BE2C (cell line): ENCODE measurements at regions not wholly inside any gene's neighbourhood (a gene's known extent, or its start where the extent isn't known, plus 50 kb on each side); places are given as distances from the start of the nearest gene placed in this dataset.

Experiments
- DNase-seq: peaks from one replicate; pipeline ENCODE4 v3.0.0-alpha.2; 2020
- H3K27me3 ChIP-seq: fragments of 250-450 bp; sonication (Bioruptor Pico); 2 replicates; pipeline ENCODE4 v1.5.1; 2020; ENCODE audit warnings: mild to moderate bottlenecking
- H3K36me3 ChIP-seq: fragments of 250-450 bp; sonication (Bioruptor Pico); 2 replicates; pipeline ENCODE4 v1.5.1; 2020; ENCODE audit warnings: mild to moderate bottlenecking
- H3K4me1 ChIP-seq: fragments of 250-450 bp; sonication (Bioruptor Pico); 2 replicates; pipeline ENCODE4 v1.5.1; 2020
- H3K4me3 ChIP-seq: 2 replicates; pipeline ENCODE4 v1.5.1; 2011; ENCODE audit warnings: low read depth, low read length
- H3K9me3 ChIP-seq: fragments of 250-450 bp; sonication (Bioruptor Pico); 2 replicates; pipeline ENCODE4 v1.5.1; 2020
- CTCF ChIP-seq: IDR thresholded peaks from 2 replicates; pipeline ENCODE4 v1.5.1; 2012; ENCODE audit warnings: mild to moderate bottlenecking, low read depth, low read length

- no peak for DNase-seq
- H3K4me1 ChIP-seq = no peaks in the 10 kb centered on the region
- H3K27me3 ChIP-seq = no peaks in the 10 kb centered on the region
- no peak for TF ChIP-seq CTCF
- no peaks in the 10 kb centered on the region for H3K36me3 ChIP-seq
- no peaks in the 10 kb centered on the region; the same call in 1 of the 2 replicates for H3K9me3 ChIP-seq
- no peak overlapping the region for H3K4me3 ChIP-seq
These were observed 283.0 kb upstream of the IRX4 start for GRCh38 chr5:2165615-2166305.

- no peaks in the 10 kb centered on the region for H3K36me3 ChIP-seq
- no peak for DNase-seq
- no peaks in the 10 kb centered on the region for H3K4me1 ChIP-seq
- no peaks in the 10 kb centered on the region for H3K27me3 ChIP-seq
- no peak for TF ChIP-seq CTCF
- no peaks in the 10 kb centered on the region; the same call in 1 of the 2 replicates for H3K9me3 ChIP-seq
- H3K4me3 ChIP-seq = no peak overlapping the region
These were observed 282.5 kb upstream of the IRX4 start for GRCh38 chr5:2165203-2165602.

- H3K4me1 ChIP-seq = no peaks in the 10 kb centered on the region
- no peaks in the 10 kb centered on the region for H3K27me3 ChIP-seq
- DNase-seq = no peak
- no peaks in the 10 kb centered on the region for H3K36me3 ChIP-seq
- H3K4me3 ChIP-seq = no peak overlapping the region
- H3K9me3 ChIP-seq = no peaks in the 10 kb centered on the region; the same call in 1 of the 2 replicates
- no peak for TF ChIP-seq CTCF
These were observed 281.9 kb upstream of the IRX4 start for GRCh38 chr5:2164586-2164985.

GRCh38 chr5:2163940-2164490 is 281.3 kb upstream of the IRX4 start:
- Histone ChIP-seq H3K9me3 (no peaks in the 10 kb centered on the region; the same call in 1 of the 2 replicates), H3K27me3 (no peaks in the 10 kb centered on the region), H3K36me3 (no peaks in the 10 kb centered on the region), H3K4me3 (no peak overlapping the region), H3K4me1 (no peaks in the 10 kb centered on the region)
- no peak for DNase-seq
- no peak for TF ChIP-seq CTCF

- no peak overlapping the region for H3K4me3 ChIP-seq
- H3K27me3 ChIP-seq = no peaks in the 10 kb centered on the region
- no peak for TF ChIP-seq CTCF
- H3K4me1 ChIP-seq = no peaks in the 10 kb centered on the region
- H3K36me3 ChIP-seq = no peaks in the 10 kb centered on the region
- DNase-seq = no peak
- no peaks in the 10 kb centered on the region; the same call in 1 of the 2 replicates for H3K9me3 ChIP-seq
These were observed 280.5 kb upstream of the IRX4 start for GRCh38 chr5:2163060-2163856.

- Histone ChIP-seq H3K4me3 (no peak overlapping the region), H3K36me3 (no peaks in the 10 kb centered on the region), H3K27me3 (no peaks in the 10 kb centered on the region), H3K9me3 (no peaks in the 10 kb centered on the region; the same call in 1 of the 2 replicates), H3K4me1 (no peaks in the 10 kb centered on the region)
- TF ChIP-seq CTCF = no peak
- no peak for DNase-seq
These were observed 278.1 kb upstream of the IRX4 start for GRCh38 chr5:2160811-2161210.
